DMS 273 treated with DMSO at 0.1 percent for 48 hours (cell line): ENCODE measurements at regions not wholly inside any gene's neighbourhood (a gene's known extent, or its start where the extent isn't known, plus 50 kb on each side); places are given as distances from the start of the nearest gene placed in this dataset.

Source experiments
- DNase-seq: peaks from one replicate; lab custom pipeline; 2025; lab: John Stamatoyannopoulos, UW

DNA sequence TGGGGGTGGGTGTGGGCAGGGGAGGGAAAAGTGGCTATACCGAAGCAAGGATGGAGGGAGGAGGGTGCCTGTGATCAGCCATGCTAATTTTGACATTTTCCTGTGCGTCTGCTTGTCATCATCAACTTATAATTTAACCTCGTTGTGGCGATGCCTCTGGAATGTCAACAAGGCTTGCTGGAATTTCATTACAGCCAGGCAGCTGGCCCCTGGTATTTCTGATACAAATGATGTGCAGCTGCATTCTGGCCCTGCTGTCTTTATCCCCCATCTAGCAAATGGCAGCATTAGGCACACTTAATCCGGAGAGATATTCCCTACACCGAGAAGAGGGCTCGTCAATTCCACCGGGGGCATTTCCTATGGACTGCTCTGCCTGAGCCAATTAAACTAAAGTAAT, 278.3 kb upstream of the CCL2 start:
- DNase-seq = no peak

GRCh38 chr17:33977729-33978514, 277.2 kb upstream of the CCL2 start:
- DNase-seq = no peak

GRCh38 chr17:33978889-33979288, 276.2 kb upstream of the CCL2 start:
- no peak for DNase-seq

- no peak for DNase-seq
Observed at GRCh38 chr17:33980193-33980592, 274.9 kb upstream of the CCL2 start.

- DNase-seq = peak; percentile 58
Observed at GRCh38 chr17:33981711-33982601, 273.1 kb upstream of the CCL2 start.

GRCh38 chr17:33982909-33983308, 272.2 kb upstream of the CCL2 start:
- DNase-seq = no peak

- no peak for DNase-seq
Observed at GRCh38 chr17:33983824-33984574, 271.1 kb upstream of the CCL2 start.

- no peak for DNase-seq
Observed at GRCh38 chr17:33986088-33986487, 269.0 kb upstream of the CCL2 start.

DNA sequence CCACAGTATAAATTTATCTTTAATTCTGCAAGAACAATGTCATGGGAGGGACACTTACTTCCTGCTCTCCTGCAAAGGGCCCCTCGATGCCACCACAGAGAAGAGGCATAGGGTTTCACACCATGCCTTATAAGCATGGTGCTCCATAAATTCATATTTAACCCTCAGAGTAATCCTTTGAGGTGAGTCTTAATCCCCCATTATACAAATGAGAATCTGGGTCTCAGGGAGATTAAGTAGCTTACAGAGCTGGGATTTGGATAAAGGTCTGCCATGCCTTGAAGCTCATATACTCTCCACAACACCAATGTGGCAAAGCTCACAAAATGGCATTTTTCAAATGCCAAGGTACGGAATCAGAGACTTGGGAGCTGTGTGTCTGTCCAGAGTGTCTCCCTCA, 268.5 kb upstream of the CCL2 start:
- no peak for DNase-seq

GRCh38 chr17:33987162-33987561, 267.9 kb upstream of the CCL2 start:
- DNase-seq = peak; percentile 41

DNA sequence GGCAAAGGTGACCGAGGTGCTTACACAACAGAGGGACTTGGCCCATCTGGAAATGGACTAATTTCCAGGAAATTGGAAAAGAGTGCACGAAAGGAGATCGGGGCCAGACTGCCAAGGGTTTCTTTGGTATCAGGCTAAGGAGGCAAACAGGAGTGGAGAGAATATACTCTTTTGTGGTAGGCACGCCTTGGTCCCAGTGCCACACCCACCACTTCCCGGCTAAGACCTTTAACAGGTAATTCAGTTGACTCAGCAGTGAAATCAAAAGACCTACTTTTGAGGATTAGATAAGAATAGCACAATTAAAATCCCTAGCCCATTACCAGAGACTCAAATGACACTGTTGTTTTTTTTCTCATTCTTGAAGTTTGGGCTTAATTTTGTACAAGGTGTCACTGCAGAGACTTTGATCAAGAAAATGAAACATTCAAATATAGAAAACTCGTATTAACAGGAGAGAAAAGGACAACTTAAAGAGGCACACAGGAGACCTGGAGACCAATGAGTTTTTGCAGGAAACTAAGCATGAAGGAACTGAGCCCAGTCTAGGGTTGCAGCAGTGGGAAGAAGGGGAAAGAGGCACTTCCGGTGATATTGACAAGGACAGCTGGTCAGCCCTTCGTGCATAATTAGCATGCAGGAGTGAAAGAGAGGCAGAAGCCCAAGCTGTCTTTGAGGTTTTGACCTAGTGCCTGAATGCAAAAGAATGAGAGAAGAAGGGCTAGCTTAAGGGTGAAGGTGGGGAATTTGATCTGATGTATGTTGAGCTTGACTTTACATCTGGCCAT, 265.5 kb upstream of the CCL2 start:
- DNase-seq = no peak

DNA sequence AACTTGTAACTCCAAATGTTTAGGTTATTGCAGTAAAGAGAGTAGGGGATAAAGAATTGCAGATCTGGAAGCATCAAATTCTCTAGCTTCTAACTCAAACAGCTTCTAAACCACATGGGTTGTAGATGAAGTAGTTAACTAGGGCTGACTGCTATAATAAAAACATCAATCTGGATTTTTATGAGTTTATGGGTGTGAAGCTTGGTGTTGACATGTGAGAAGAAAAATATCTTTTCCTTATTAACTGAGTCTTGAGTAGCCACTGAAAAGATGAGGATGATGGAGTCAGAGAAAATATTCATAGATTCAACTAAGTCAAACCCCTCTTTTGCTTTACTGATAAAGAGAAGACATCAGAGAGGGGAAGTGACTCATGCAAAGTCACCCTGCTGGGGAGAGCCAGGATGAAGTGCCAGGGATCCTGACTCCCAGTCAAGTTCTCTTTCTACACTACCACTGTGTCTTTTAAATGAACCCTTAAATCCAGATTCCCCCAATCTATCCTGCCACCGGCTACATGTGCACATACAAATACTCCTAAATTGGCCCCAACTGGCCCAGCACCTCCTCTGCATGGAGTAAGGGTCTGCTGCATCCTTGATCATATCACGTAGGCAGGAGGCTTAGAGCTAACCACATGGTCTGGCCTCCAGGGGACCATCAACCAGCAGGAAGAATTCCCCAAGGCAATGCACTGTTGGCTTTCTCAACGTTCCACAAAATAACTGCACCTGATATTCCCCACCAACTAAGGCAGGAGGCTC, 264.0 kb upstream of the CCL2 start:
- no peak for DNase-seq

GRCh38 chr17:33992113-33992512, 263.0 kb upstream of the CCL2 start:
- no peak for DNase-seq

DNA sequence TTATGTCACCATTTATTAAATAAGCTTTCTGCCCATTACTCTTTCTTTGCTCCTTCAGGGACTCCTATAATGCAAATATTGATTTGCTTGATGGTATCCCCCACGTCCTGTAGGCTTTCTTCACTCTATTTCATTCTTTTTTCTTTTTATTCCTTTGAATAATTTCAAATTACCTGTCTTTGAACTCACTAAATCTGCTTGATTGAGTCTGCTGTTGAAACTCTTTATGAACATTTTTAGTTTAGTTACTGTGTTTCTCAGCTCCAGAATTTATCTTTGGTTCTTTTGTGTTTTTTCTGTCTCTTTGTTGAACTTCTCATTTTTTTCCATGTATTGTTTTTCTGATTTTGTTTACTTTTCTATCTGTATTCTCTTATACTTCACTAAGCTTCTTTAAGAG, 254.4 kb upstream of the CCL2 start:
- DNase-seq = no peak

- no peak for DNase-seq
Observed at GRCh38 chr17:34001246-34001645, 253.8 kb upstream of the CCL2 start.

DNA sequence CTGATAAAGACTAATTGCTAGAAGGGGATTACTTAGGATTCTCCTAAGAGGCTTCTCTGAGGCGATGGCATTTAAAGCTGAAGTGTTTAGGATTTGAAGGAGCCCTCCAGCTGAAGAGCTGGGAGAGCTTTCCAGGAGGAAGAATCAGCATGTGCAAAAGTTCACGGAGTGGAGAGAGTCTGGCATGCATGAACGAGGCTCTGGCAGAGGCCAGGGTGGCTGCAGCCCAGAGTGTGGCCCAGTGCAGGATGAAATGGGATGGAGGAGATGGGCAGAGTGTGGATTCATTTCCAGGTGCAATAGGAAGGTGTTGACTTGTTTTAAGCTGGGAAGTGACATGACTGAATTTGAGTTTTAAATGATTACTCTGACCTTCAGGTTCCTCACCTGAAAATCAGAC, 249.0 kb upstream of the CCL2 start:
- DNase-seq = no peak

GRCh38 chr17:34008125-34008524, 247.0 kb upstream of the CCL2 start:
- DNase-seq = no peak

- DNase-seq = no peak
Observed at GRCh38 chr17:34009912-34010311, 245.2 kb upstream of the CCL2 start.

DNA sequence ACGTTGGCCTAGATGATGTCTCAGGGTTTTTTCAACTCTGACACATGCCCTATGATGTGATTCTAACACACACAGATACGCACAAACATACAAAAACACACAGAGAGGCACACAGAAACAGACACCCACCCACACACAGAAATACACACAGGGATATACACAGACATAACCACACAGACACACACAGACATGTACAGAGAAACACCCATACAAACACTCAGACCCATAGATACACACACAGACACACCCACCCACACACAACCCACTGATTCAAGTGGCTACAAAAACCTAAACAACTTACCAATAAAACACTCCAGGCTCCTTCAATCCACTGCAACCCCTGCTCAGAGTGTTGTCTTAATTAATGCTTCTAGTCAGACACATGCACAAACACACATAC, 244.6 kb upstream of the CCL2 start:
- no peak for DNase-seq

- no peak for DNase-seq
Observed at GRCh38 chr17:34011599-34011998, 243.5 kb upstream of the CCL2 start.
